HG03520 (cell line): ENCODE measurements at regions not wholly inside any gene's neighbourhood (a gene's known extent, or its start where the extent isn't known, plus 50 kb on each side); places are given as distances from the start of the nearest gene placed in this dataset.
"Not testable (repeated sequence)": the region's sequence is repeated elsewhere in the genome, so short reads cannot be mapped to it uniquely, and the experiment has no call there.

Experiments
- ATAC-seq: cut with Tn5 transposase; IDR thresholded peaks from one replicate; pipeline ENCODE4 v1.9.1; 2021; ENCODE audit warnings: mild to moderate bottlenecking, moderate library complexity; ENCODE audit not compliant: unreplicated experiment

DNA sequence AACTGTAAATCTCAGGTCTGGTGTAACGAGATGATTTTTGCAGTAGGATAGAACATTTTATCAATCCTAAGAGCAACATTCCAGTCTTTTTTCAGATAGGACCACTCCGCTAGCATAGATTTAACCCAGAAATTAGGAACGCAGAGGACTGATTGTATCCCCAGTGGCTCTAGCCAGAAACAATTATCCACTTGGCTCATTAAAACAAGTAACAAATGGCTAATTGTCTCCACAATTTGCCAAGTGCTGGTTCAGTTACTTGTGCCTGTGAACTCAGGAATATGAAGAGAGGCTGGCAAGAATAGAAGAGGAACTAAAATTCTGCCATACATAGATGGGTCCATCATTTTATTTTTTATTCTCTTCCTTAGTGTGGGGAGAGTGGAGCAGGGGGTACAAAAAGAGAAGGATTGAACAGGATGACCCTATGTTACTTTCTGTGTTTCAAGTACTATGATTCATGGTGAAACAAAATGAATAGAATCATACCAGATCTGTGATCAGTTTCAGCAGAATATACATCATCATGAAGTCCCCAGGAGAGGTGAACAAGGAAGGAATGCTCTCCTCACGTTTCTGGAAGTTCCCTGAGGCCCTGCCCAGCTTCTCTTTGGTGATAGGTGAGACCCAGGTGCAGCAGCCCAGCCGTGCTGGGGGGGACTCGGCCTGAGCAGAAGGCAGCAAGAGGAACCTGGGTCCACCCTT, 121.6 kb downstream of the ARL4C start:
- ATAC-seq = no peak

DNA sequence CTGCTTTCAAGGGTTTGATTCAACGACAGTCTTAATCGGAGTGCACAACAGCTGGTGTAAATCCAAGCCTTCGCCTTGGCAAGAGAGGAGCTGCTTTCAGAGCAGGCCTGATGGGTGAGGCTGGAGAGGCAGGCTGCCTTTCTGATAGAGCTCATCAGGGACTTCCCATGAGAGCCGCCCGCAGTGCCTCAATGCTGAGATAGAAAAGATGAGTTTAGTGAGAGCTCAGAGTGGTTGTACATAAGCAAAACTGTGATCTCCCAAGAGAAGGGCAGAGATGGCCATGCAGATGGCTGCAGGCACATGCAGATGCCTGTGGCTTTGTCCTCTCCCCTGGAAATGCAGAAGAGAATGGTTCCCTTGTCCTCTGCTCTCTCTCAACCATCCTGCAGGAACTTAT, 122.1 kb downstream of the ARL4C start:
- ATAC-seq = no peak

DNA sequence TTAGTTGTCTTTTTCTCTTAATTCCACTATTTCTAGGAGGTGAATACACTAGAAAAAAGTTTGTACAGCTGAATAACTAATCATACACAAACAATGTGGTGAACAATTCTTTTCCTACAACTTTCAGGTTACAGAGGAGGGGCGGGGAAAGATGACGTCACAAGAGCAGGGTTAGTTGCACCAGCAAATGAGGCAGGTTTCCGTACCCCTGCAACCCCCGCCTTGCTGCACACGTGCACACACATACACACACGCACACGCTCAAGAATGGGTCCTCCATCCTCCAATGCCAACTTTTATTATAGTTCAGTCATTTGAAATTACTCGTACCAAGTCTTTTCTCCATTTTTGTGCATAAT, 122.8 kb downstream of the ARL4C start:
- no peak for ATAC-seq

DNA sequence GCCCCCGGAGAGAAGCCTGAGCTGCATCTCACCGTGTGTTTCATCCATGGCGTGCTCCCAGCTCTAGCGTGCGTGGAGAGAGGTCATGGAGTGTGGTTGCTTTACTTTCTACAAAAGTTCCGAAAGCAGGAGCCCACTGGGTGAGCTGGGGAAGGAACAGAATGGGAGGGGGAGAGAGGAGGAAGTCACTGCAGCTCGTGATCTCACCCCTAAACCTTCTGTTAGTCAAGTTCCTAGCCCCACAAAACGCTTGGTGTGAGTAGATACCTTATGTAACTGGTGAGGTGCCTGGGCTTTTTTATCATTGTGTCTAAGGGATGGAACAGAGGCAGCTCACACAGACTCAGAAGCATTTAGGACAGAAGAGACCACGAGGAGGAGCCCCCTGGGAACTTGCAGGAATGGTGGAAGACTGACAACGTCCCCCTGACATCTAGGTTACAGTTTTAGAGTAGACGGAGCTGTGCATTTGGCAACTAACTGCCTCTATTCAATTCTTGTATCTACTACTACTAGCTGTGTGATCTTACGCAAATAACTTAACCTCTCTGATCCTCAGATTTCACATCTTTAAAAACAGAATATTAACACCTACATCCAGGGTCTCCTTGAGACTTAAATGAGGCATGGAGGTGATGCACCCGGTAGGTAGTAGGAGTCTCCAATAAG, 123.3 kb downstream of the ARL4C start:
- ATAC-seq = no peak

DNA sequence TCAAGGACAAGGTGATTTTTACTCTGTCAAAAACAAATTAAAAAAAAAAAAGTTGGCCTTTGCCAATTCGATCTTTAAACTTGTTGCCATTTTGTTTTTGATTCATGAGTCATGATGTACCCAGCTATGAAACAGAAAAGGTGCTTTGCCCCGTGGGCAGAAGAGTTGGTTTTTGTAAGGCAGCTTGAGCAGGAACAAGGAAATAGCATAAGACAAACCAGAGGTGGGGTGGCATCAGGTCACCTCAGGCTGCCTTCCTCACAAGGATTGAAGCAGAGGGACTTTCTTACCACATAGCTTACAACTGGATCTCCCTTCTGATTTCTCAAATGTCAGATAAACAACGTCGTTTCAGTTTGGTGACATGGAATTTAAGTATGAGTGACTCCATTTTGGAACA, 123.8 kb downstream of the ARL4C start:
- ATAC-seq = no peak

DNA sequence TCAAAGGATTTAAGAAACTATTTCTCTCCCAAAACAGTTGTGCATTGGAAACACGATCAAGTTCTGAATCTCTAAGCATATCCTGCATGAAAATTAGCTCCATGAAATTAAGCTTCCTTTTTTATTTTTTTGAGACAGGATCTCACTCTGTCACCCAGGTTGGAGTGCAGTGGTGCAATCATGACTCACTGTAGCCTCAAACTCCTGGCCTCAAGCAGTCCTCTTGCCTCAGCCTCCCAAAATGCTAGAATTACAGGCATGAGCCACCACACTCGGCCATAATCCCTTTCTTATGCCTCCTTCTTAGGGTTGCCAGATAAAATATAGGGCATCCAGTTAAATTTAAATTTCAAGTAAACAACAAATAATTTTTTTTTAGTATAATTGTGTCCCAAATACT, 124.4 kb downstream of the ARL4C start:
- no peak for ATAC-seq

DNA sequence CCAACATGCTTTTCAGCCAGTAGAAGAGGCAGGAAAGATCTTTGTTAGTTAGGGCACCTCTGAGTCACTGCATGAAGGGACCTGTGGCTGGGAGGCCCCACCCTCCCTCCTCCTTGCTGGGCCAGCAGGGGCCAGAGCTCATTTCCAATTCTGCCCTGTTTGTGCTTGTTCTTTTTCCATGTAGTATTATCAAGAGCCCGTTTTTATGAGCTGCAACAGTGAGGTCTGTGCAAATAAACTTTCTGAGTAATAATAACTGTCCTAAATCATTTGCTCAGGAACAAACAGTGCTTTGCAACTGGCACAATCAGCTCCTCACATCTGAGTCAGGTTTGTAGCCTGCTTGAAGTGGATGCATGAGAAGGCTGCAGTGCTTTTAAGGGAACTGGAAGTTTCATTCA, 128.0 kb downstream of the ARL4C start:
- ATAC-seq = no peak

DNA sequence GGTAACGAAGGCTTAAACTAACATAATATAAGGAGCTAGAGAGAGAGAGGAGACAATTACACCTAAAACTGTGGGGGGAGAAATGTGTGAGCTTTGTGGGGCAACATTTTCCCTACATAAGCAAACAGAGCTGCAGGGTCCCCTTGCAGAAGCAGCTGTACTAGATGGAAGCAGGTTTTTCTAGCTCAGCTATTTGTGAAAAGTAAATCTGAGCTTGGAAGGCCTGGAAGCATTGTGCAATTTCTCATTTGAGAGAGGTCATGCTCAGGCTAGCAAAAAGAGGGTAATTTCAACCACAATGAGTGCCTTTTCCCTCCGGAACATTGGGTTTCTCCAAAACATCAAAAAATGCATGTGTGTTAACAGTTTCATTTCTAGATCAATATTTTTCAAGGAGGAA, 130.0 kb downstream of the ARL4C start:
- no peak for ATAC-seq

DNA sequence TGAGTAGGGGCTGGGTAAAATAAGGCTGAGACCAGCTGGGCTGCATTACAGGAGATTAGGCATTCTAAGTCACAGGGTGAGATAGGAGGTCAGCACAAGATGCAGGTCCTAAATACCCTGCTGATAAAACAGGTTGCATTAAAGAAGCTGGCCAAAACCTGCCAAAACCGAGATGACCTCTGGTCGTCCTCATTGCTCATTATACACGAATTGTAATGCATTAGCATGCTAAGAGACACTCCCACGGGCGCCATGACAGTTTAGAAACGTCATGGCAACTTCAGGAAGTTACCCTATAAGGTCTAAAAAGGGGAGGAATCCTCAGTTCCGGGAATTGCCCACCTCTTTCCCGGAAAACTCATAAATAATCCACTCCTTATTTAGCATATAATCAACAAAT, 132.2 kb downstream of the ARL4C start:
- ATAC-seq = no peak

DNA sequence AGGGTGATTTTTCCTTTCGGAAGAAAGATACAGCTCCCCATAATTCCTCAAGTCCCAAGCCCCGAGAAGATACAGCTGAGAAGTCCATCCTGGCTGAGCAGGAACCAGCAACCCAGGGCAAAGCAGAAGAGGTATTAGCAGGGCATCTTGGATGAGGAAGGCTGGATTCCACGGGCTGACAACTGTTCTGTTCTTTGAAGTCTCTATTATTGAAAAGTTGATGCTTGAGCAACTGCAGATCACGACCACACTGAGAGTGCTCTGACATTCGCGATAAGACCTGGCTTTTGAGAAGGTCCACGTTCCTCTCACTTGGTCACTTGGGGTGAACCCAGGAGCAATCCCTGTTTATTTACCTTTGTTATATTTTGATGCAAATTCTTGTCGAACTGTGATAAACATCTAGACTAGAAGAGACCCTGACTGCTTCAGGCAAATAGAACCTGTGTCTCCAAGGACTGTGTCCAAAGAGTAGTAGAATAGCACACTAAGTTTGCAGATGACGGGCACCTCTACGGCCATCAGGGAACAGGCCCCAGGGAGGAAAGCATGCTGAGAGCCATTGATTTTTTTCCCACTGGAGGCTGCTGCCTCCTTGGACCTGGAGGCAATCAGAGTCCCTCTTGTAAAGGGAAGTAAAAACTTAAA, 133.1 kb downstream of the ARL4C start:
- ATAC-seq = no peak

DNA sequence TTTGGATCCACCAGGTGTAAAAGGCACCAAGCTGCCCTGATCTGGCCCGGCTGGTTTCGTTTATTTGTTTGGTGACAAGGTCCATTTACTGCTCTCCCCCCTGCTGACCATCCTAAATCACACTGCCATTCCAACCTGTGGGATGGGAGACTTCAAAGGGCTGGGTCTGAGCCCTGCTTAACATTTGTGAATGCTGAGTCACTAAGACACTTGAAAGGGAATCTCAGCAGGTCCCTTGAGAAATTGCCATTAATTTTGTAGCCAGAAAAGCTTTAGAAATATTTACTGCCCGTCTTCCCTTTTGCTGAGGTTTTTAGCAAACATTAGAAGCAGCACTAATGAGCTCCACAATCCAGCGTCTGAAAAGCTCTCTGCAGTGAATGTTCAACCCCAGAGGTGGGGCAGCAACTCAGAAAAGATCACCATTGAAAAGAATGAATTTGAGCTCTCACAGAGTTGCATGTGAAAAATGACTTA, 133.8 kb downstream of the ARL4C start:
- no peak for ATAC-seq

DNA sequence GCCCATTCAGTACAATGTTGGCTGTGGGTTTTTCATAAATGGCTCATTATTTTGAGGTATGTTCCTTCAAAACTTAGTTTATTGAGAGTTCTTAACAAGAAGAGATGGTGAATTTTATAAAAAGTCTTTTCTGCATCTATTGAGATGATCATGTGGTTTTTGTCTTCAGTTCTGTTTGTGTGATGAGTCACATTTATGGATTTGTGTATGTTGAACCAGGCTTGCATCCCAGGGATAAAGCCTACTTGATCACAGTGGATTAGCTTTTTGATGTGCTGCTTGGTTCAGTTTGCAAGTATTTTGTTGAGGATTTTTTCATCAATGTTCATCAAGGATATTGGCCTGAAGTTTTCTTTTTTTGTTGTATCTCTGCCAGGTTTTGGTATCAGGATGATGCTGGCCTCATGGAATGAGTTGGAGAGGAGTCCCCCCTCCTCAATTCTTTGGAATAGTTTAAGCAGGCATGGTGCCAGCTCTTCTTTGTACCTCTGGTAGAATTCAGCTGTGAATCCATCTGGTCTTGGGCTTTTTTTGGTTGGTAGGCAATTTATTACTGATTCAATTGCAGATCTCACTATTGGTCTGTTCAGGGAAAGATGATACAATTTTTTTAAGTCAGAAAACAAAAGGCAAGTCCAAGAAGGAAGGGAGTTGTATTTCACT, 136.4 kb downstream of the ARL4C start:
- ATAC-seq = not testable (repeated sequence)

DNA sequence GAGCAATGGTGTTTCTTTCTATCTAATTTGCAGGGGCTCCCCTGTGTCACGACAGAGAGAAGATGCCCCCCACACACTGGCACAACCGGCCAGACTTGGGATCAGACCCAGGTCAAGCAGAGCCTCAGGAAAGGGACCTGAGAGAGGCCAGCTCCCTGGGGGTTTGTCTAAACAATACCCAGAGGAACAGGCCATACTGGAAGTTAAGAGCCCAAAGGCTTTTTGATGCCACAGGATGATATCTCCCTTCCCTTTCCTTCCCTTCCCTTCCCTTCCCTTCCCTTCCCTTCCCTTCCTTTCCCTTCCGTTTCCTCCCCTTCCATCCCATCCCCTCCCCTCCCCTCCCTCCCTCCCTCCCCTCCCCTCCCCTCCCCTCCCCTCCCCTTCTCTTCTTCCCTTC, 139.2 kb downstream of the ARL4C start:
- ATAC-seq = no peak

DNA sequence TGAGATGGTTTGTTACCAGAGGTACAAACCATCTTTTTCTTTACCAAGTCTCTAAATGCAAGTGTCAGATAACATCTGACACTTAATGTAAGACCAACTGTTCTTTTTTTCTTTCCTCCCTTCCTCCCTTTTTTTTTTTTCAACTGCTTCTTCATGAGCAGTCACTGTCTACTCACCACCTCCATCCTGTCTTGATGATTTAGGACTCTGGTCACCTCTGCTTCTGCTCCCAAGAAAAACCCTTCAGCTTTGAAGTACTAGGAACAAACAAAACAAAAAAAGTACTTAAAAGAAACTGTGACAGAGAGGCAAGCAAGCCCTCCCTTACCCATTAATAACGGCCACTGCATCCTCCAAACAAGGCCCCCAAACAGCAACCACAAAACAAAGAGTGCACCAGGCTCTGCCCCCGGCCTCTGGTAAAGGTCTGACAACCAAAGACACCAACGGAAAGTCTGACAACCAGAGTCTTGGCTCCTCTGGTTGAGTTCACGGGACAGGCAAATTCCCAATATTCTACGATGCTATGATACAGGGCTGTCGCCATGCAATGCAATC, 141.0 kb downstream of the ARL4C start:
- no peak for ATAC-seq

DNA sequence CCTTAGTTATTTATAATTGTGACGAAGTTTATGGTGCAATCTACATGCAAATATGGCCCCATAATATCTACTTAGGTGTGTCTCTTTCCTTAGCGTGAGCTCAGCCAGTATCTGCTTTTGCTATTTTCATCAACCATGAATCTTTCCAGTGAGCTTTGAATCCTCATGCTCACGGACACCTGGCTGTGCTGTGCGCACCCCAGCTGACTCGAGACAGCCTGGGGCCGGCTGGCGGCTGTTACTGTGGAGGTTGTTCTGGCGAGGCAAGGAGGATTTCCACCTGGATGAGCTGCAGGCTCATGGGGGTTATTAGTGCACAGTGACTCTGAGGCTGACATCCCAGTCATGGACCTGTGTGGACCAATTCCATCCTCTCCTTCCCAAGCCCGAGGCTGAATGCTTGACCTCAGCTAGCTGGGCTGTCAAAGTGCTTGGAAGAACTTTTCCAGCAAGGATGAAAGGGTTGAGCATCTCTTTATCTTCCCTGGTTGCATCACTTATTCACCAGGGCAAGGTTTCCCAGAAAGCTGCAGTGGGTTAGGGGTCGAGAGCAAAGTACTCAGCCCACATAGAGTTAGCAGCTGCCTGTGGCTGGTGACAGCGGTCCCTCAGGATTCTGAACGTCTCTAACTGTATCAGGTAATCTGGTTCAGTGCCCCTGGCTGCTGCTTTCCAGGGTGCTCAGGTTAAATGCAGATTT, 141.7 kb downstream of the ARL4C start:
- ATAC-seq = no peak

DNA sequence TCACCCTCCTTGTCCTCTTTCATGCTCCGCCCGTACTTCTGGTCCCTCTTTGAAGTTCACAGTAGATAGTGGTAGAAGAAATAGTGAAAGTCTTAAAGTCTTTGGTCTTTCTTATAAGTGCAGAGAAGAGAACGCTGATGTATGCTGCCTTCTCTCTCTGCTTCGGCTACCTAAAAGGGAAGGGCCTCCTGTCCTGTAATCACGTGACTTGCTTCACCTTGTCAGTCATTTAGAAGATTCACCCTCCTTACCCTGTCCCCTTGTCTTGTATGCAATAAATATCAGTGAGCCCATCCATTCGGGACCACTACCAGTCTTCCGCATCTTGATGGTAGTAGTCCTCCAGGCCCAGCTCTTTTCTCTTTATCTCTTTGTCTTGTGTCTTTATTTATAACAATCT, 144.6 kb downstream of the ARL4C start:
- ATAC-seq = no peak

DNA sequence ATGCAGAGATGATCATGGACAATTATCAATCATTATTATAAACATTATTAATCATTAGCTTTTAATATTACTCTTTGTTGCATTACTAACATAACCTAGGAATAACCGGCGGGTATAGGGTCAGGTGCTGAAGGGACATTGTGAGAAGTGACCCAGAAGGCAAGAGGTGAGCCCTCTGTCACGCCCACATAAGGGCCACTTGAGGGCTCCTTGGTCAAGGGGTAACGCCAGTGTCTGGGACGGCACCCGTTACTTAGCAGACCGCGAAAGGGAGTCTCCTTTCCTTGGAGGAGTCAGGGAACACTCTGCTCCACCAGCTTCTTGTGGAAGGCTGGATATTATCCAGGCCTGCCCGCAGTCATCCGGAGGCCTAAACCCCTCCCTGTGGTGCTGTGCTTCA, 145.0 kb downstream of the ARL4C start:
- ATAC-seq = not testable (repeated sequence)

DNA sequence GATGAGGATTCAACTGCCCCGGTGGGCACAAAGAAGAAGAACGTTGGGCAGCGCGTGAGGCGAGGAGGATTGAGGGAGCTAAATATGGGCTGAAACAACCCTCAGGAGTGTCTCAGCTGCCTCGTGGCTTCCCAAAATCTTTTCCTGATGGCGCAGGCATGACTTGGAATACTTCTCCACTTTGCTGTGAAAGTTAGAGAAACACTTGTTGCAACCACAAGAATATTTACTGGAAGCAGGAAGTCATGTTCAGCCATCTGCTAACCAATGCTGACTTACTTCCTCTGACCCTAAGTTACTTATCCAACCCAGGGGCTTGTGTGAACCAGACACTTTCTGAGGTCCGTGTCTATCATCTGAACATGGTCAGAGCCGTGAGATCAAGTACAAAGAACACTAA, 148.8 kb downstream of the ARL4C start:
- no peak for ATAC-seq

DNA sequence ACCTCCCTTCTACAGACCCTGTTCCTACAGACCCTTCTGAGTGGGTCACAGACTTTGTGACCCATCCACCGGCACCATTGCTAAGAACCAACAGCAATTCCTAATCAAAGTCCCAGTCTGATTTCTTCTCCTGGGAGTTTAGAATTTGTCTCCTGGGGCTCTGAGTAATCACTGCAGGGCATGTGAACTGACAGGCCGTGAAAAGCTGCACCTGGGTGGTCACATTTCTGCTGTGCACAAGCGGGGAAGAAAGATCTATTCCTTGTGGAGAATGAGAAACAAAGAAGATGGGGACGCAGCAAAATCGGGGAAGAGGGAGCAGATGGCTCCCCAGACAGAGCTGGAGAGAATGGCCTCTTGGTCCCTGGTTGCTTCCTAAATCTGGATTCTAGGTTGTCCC, 151.0 kb downstream of the ARL4C start:
- no peak for ATAC-seq

DNA sequence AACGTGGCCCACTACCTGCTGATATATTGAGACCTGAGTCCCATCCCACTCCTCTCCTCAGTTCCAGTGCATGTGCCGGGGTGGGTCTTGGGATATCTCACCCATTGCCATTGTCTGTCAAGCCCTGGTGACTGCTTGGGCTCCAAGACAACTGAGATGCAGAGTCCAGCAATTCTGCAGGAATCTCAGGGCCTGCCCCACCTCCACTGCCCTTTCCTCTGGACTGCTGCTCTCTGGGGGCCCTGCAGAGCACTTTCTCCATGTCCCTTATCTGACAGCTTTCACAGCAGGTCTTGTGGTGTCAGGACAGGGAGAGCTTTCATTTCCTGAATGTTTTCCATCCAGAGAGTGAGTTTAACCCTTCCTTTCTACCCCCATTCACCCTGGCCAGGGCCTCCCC, 152.9 kb downstream of the ARL4C start:
- no peak for ATAC-seq

DNA sequence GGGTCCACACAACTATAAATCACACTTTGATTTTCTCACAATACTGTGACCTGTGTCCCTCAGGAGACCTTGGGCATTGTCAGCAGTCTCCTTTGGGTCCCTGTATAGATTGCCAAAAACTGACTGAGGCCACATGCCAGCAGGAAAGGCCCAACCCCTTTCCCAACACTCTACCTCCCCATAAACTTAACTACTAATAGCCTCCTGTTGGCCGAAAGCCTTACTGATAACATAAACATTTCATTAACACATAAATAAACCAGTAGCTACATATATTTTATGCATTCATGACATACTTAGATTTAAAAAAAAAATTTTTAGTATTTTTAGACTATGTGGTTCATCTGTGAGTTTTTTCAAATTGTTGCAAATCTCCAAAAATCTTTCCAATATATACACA, 153.5 kb downstream of the ARL4C start:
- ATAC-seq = no peak
